Gastroesophageal sphincter (tissue), 3 donors: ENCODE measurements at regions not wholly inside any gene's neighbourhood (a gene's known extent, or its start where the extent isn't known, plus 50 kb on each side); places are given as distances from the start of the nearest gene placed in this dataset.

Source experiments
- POLR2A ChIP-seq, 2 donors: fragments of 450-650 bp; IDR thresholded peaks; one replicate each; pipeline ENCODE4 v1.6.1; 2017; ENCODE audit warnings: antibody characterized with exemption in 2 of 2, mild to moderate bottlenecking in 2 of 2, moderate library complexity in 1 of 2
- TF ChIP-seq, protein P1 (sequence below), 4 experiments: fragments of 200-600 bp in 2 of 4; fragments of 450-650 bp in 2 of 4; sonication (generic) in 1 of 4; IDR thresholded peaks; one replicate each; pipeline ENCODE4 v1.5.1; 2017 to 2019; ENCODE audit warnings: antibody characterized with exemption in 4 of 4, mild to moderate bottlenecking in 2 of 4, moderate library complexity in 2 of 4

DNA sequence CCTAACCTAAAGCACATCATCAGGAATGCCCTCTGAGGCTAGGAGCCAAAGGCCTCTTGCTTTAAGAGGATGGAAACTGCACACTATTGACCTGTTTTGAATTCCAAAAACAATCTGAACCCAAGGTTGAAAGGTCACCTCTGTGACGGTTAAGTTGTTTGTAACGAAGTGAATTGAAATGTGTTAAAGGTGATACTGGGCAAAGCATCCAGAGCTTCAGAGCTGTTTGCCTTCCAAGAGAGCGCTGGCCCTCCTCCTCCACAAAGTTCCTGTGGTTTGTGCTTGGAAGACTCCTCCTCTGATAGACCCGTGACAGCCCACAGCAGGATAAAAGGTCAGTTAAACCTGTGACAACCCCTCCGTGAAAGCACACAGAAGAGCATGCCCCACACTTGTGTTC, 133.7 kb upstream of the CTTNBP2 start:
- TF ChIP-seq, protein P1, sequence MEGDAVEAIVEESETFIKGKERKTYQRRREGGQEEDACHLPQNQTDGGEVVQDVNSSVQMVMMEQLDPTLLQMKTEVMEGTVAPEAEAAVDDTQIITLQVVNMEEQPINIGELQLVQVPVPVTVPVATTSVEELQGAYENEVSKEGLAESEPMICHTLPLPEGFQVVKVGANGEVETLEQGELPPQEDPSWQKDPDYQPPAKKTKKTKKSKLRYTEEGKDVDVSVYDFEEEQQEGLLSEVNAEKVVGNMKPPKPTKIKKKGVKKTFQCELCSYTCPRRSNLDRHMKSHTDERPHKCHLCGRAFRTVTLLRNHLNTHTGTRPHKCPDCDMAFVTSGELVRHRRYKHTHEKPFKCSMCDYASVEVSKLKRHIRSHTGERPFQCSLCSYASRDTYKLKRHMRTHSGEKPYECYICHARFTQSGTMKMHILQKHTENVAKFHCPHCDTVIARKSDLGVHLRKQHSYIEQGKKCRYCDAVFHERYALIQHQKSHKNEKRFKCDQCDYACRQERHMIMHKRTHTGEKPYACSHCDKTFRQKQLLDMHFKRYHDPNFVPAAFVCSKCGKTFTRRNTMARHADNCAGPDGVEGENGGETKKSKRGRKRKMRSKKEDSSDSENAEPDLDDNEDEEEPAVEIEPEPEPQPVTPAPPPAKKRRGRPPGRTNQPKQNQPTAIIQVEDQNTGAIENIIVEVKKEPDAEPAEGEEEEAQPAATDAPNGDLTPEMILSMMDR (IDR thresholded peaks at IDR 0.05) = no peak
- TF ChIP-seq POLR2A (IDR thresholded peaks at IDR 0.05) = no peak
